Smooth muscle cell of the brain vasculature (primary cell): ENCODE measurements at regions not wholly inside any gene's neighbourhood (a gene's known extent, or its start where the extent isn't known, plus 50 kb on each side); places are given as distances from the start of the nearest gene placed in this dataset.
"Not testable (repeated sequence)": the region's sequence is repeated elsewhere in the genome, so short reads cannot be mapped to it uniquely, and the experiment has no call there.

Experiments
- DNase-seq: peaks from one replicate; pipeline ENCODE4 v3.0.0-alpha.2; 2012; ENCODE audit warnings: low read depth, low spot score

- no peak for DNase-seq
These were observed 598.9 kb upstream of the GRM7 start for GRCh38 chr3:6262010-6262409.

GRCh38 chr3:6264036-6264435 is 596.9 kb upstream of the GRM7 start:
- DNase-seq, result no peak

GRCh38 chr3:6264906-6265305 is 596.0 kb upstream of the GRM7 start:
- DNase-seq, result no peak

DNA sequence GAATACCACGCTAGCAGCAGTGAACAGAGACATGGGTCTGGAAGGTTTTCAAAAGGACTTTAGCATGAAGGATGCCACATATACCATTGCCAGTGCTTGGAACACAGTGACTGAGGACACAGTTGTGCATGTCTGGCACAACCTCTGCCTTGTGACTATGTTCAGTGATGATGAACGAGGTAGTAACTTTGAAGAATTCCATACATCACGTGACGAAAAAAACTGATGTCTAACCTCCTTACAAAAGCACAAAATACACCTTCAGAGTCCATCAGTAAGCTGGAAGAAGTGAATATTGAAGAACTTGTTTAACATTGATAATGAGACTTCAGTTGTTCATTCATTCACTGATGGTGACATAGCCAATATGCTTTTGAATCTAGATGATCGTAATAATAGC is 594.8 kb upstream of the GRM7 start:
- DNase-seq, result no peak

DNA sequence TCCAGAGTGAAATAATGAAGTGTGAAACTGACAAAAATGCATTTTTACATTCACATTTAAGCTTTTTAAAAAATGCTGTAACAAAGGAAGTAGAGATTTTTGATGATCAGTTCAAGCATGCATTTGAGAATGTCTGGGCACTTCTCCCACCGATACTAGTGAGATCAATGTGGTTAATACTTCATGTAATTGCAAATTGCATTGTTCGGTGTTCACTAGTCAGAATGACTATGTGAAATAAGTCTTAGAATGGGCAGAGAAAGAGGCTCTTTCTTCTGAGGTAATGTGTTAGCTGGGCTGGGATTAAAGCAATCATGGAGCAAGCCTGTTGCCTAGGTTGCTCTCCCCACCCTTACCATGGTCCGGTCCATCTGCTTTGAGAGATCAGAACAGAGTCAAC is 587.0 kb upstream of the GRM7 start:
- DNase-seq, result no peak

DNA sequence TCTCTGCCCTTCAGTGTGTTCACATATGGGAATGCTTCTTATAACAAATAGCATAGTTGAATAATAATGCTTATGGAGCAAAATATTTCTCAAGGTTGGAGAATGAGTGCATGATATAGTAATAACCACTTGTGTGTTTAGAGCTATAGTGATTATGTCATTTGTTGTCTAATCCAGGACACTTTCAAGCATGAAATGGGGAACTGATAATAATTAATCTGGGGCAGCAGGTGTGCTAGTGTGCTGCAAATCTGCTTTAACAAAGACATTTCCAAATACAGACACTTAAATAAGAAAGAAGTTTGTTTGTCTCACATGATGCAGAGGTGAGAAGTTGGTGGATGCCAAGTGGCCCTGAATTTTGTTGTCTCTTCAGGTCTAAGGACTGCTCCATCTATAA is 579.3 kb upstream of the GRM7 start:
- no peak for DNase-seq

DNA sequence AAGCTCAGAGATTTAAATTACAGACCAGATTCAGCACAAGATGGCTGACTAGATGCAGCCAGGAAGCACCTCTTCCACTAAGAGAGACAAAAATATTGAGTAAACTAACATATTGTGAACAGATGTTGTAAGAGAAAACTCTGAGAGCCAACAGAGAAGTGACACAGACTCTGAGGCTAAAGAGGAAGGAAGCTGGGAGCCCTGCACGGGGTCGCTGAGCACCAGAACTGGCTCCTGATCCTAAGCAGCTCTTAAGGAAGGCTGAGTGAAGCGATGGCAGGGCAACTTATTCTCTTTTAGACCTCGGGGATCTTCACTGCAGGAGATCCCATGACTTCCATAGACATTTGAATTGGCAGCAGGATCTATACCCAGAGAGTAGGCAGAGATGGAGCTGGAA is 578.0 kb upstream of the GRM7 start:
- no peak for DNase-seq

DNA sequence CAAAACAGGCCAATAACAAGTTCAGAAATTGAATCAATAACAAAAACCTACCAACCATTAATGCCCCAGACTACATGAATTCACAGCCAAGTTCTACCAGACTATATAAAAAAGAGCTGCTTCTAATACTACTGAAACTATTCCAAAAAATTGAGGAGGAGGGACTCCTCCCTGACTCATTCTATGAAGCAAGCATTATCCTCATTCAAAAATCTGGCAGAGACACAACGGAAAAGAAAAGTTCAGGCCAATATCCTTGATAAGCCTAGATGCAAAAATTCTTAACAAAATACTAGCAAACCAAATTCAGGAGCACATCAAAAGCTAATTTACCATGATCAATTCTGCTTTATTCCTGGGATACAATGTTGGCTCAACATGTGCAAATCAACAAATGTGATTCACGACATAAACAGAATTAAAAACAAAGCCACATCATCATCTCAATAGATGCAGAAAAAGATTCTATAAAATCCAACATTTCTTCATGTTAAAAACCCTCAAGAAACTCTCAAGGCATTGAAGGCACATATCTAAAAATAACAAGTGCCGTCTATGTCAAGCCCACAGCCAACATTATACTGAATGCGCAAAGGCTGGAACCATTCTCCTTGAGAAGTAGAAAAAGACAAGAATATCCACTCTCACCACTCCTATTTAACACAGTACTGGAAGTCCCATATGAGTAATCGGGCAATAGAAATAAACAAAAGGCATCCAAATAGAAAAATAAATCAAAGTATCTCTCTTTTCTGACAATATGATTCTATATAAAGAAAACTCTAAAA is 573.6 kb upstream of the GRM7 start:
- no peak for DNase-seq

DNA sequence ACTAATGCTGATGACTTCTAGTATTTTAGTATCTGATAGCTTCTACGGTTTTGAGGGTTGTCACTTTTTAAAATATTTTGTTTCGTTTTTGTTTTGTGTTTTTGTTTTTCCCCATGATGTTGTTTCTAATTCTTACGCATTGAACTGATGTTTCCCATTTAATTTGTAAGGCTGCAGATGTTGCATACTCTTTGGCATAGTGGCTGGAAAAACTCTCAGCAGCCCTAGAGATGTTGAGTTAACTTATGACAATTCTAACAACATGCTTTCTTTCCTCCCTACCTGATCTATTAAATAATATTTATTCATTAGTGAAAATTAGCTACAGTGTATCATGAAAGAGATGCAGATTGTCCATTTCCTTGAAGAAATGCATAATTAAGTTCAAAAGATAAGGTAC is 559.3 kb upstream of the GRM7 start:
- no peak for DNase-seq

GRCh38 chr3:6315906-6316305 is 545.0 kb upstream of the GRM7 start:
- no peak for DNase-seq

DNA sequence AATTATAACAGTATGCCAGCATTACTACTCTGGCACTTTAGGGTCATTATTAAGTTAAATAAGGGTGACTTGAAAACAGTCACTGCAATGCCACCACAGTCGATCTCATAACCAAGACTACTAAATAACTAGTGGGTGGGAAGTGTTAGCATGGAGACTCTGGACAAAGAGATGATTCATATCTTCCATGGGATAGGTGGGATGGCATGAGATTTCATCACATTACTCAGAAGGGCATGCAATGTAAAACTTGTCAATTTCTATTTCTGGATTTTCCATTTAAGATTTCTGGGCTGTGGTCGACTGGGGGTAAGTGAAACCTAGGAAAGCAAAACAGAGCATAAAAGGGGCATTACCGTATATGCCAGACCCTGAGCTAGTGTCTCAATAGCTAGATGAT is 538.9 kb upstream of the GRM7 start:
- DNase-seq, result no peak

- DNase-seq, result no peak
These were observed 534.1 kb upstream of the GRM7 start for GRCh38 chr3:6326771-6327170.

- not testable (repeated sequence) for DNase-seq
These were observed 520.0 kb upstream of the GRM7 start for GRCh38 chr3:6340980-6341325.

DNA sequence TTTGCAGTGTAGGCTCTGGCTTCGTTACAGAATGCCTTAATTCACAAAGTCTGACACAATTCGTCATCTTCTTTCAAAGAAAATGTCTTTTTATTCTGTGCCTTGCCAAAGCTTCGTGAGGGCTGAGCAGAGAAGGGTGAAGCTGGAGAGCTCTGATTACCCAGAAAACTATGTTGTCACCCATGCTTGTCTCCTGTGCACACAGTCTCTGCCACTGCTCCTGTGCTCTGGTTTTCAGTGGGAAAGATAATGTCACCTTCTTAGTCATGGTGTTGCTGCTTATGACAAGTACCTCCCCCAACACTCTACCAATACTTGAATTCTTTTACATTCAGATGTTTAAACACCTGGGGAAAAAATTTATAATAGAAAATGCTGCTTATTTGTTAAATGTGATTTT is 509.2 kb upstream of the GRM7 start:
- no peak for DNase-seq

- no peak for DNase-seq
These were observed 506.3 kb upstream of the GRM7 start for GRCh38 chr3:6354653-6355052.

DNA sequence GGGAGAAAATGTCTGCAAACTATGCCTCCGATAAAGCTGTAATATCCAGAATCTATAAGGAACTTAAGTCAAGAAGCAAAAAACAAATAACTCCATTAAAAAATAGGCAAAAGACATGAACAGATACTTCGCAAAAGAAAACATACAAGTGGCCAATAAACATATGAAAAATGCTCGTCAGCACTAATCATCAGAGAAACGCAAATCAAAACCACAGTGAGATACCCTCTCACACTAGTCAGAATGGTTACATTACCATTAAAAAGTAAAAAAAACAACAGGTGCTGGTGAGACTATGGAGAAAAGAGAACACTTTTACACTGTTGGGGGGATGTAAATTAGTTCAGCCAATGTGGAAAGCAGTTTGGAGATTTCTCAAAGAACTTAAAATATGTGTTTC is 498.5 kb upstream of the GRM7 start:
- no peak for DNase-seq

GRCh38 chr3:6367171-6367570 is 493.7 kb upstream of the GRM7 start:
- DNase-seq, result no peak

GRCh38 chr3:6392123-6392522 is 468.8 kb upstream of the GRM7 start:
- no peak for DNase-seq

DNA sequence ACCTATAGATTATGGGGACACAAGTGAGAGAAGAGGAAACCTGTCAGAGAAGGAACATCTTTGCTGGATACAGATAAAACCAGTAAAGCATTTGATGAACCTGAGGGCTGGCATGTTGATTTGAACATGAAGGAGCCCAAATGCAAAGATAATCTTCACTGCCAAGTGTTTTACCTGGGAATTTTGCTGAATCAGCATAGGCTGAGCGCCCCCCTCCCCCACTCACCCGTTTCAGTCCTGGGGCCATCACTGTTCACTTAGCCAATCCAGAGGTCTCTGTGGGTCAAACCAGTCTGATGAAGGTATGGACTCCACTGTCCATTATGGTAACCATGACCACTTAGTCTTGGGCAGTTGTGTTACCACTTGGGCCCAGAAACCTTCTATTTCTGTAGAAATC is 466.0 kb upstream of the GRM7 start:
- no peak for DNase-seq

DNA sequence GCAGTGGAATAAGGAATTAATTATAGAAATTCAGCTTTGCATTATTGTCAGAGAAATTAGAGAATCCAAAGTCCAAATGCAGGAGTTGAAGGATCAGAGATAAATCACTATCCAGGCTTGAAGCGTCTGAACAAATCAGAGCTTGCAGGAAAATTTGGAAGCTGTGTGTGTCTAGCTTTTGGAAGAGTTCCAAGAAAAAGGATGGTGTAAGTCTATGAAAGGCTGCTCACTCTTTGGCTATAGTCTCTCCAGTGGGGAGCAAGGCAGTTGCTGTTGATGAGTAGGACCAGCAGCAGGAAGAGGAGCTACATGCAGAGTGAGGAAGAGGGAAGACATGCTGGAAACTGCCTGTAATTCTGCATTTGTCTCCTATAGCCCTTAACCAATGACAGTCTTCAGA is 464.3 kb upstream of the GRM7 start:
- no peak for DNase-seq

DNA sequence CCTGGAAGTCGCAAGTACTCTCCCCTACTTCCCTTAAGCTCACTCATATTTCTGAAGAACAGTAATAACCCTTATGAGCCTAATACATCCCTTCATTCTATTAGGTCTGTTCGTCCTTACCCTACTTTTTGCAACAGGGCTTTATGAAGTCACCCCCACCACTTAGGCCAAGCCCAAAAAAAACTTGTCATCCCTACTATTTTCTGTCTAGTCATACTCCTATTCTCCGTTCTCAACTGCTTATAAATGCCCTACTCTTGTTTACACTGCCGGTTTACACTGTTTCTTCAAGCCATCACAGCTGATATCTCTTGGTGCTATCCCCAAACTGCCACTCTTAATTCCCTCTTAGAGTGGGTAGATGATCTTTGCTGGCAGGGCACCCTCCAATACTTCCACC is 458.2 kb upstream of the GRM7 start:
- DNase-seq, result not testable (repeated sequence)

DNA sequence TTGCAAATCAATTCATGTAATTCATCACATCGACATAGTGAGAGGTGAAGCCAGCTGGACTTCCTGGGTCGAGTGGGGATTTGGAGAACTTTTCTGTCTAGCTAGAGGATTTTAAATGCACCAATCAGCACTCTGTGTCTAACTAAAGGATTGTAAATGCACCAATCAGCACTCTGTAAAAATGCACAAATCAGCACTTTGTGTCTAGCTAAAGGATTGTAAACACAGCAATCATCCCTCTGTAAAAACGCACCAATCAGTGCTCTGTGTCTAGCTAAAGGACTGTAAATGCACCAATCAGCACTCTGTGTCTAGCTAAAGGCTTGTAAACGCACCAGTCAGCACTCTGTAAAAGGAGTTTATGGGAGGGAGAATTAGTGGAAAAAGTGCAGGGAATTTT is 454.0 kb upstream of the GRM7 start:
- not testable (repeated sequence) for DNase-seq

DNA sequence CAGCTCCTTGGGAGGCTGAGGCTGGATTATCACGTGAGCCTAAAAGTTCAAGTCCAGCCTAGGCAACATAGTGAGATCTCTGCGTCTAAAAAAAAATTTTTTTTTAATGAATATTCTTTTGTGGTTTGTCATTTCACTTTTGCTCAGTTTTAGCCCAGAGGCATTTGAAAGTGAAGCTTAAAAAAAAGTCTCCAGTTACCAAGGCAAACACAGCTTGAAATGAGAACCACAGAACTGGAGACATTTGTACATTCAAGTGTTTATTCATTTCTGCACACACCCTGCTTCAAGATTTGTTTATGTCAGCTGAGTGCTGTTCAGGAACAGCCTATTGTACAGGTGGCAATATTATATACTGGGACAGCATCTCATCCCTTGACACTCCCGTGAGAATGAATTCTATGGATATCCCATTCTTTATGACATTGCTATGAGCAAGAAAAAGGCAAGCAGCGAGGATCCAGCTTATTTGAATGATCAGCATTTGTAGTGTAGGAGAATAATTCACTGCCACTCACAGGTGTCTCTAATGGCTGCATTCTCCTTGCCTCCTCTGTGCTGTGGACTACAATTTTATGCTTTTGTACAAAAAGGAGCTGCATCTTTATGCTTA is 444.8 kb upstream of the GRM7 start:
- DNase-seq, result no peak

DNA sequence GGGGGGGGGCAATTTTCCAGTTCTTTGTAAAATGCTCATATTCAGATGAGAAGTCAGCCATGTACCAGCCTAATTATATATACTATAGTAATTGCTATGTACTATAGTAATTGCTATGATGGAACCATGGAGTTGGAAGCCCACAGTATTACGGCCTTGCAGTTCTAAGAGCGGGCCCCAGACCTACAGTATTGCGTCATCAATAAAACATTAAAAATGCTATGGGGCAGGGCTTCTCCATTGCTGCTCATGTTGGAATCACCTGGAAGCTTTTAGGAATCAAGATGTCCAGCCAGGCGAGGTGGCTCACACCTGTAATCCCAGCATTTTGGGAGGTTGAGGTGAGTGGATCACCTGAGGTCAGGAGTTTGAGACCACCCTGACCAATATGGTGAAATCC is 443.7 kb upstream of the GRM7 start:
- DNase-seq, result no peak
